SU-DHL-6 (cell line): ENCODE measurements at regions not wholly inside any gene's neighbourhood (a gene's known extent, or its start where the extent isn't known, plus 50 kb on each side); places are given as distances from the start of the nearest gene placed in this dataset.

Source experiments
- H2AFZ ChIP-seq: fragments of 200-600 bp; sonication (generic); 2 replicates; pipeline ENCODE4 v1.6.1; 2014; ENCODE audit warnings: low read depth, mild to moderate bottlenecking, moderate library complexity, mixed read lengths, antibody characterized with exemption, low read length; ENCODE audit not compliant: severe bottlenecking
- H3F3A ChIP-seq: fragments of 200-600 bp; shearing (Covaris generic); 2 replicates; pipeline ENCODE4 v1.6.0; 2016; ENCODE audit warnings: antibody characterized with exemption, mild to moderate bottlenecking; ENCODE audit not compliant: insufficient read depth
- H3K27ac ChIP-seq: fragments of 200-600 bp; sonication (generic); 2 replicates; pipeline ENCODE4 v1.5.1; 2016; ENCODE audit warnings: low read depth, mild to moderate bottlenecking, low read length, moderate library complexity, mixed read lengths
- H3K27me3 ChIP-seq: fragments of 200-600 bp; sonication (generic), shearing (Covaris generic); 2 replicates; pipeline ENCODE4 v1.6.0; 2014; ENCODE audit warnings: mild to moderate bottlenecking, low read length
- H3K36me3 ChIP-seq: fragments of 200-600 bp; sonication (generic); 2 replicates; pipeline ENCODE4 v1.6.1; 2014; ENCODE audit warnings: mild to moderate bottlenecking, low read length, mixed read lengths
- H3K4me2 ChIP-seq: fragments of 300-600, 200-600 bp; shearing (Covaris generic), sonication (generic); 2 replicates; pipeline ENCODE4 v1.6.0; 2014; ENCODE audit warnings: low read length, low read depth, mild to moderate bottlenecking; ENCODE audit not compliant: poor library complexity, severe bottlenecking
- H3K4me3 ChIP-seq: fragments of 200-600 bp; sonication (generic); 2 replicates; pipeline ENCODE4 v1.5.1; 2014; ENCODE audit warnings: antibody characterized with exemption, low read length, mild to moderate bottlenecking, mixed read lengths; ENCODE audit not compliant: insufficient read depth, poor library complexity, severe bottlenecking
- H3K79me2 ChIP-seq: fragments of 200-600 bp; sonication (generic); 2 replicates; pipeline ENCODE4 v1.6.1; 2014; ENCODE audit warnings: mild to moderate bottlenecking, low read length, moderate library complexity; ENCODE audit not compliant: insufficient read depth
- H3K9ac ChIP-seq: fragments of 200-600 bp; sonication (generic); 2 replicates; pipeline ENCODE4 v1.7.0; 2014; ENCODE audit warnings: mild to moderate bottlenecking, low read length
- H3K9me2 ChIP-seq: fragments of 200-600 bp; sonication (generic); replicated peaks from 2 replicates; pipeline ENCODE4 v1.6.1; 2014; ENCODE audit warnings: low read length; ENCODE audit not compliant: insufficient read depth
- H3K9me3 ChIP-seq: fragments of 200-600 bp; sonication (generic); 2 replicates; pipeline ENCODE4 v1.6.1; 2014; ENCODE audit warnings: low read length, mixed read lengths; ENCODE audit not compliant: insufficient read depth
- H4K20me1 ChIP-seq: fragments of 200-600 bp; sonication (generic); 2 replicates; pipeline ENCODE4 v1.6.1; 2014; ENCODE audit warnings: low read depth, mild to moderate bottlenecking, antibody characterized with exemption, low read length, moderate library complexity, mixed read lengths
- EZH2phosphoT487 ChIP-seq: fragments of 200-600 bp; sonication (generic), shearing (Covaris generic); conservative IDR thresholded peaks from 2 replicates; pipeline ENCODE4 v1.6.1; 2018; ENCODE audit warnings: mild to moderate bottlenecking, antibody characterized with exemption, low read length, moderate library complexity, mixed read lengths
- TF ChIP-seq, protein P1 (sequence below): fragments of 200-600 bp; sonication (generic); IDR thresholded peaks from one replicate; pipeline ENCODE4 v1.5.1; 2017; ENCODE audit warnings: antibody characterized with exemption, mild to moderate bottlenecking, low read length, moderate library complexity; ENCODE audit not compliant: insufficient read depth, poor library complexity, severe bottlenecking

DNA sequence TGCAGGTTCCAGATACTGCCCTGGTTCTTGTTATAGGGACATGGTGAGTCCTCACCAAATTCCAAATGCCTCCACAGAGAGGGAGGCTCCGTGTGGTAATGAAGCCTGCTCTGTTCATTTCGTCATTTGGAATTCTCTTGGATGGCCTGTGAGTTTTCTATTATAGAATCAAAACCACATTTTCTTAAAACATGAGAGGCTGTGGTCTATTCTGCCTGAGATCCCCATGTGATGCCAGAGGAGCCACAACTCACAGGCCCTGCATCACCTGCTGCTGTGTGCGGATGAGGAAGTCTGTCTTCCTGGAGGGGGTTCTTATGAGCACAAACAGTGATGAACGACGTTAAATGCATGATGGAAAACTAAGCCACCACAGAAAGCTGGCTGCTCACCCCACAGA lies 264.4 kb downstream of the UQCRFS1 start:
- Histone ChIP-seq H3K79me2 (no peaks in the 10 kb centered on the region), H3K4me3 (no peak overlapping the region), H2AFZ (no peak overlapping the region), H3K27me3 (no peaks in the 10 kb centered on the region), H3K9me3 (no peaks in the 10 kb centered on the region), H4K20me1 (no peaks in the 10 kb centered on the region), H3F3A (no peaks in the 10 kb centered on the region), H3K4me2 (no peak overlapping the region), H3K9me2 (no peaks in the 10 kb centered on the region), H3K27ac (no peak overlapping the region), H3K9ac (no peak overlapping the region), H3K36me3 (no peaks in the 10 kb centered on the region)
- TF ChIP-seq, protein P1, sequence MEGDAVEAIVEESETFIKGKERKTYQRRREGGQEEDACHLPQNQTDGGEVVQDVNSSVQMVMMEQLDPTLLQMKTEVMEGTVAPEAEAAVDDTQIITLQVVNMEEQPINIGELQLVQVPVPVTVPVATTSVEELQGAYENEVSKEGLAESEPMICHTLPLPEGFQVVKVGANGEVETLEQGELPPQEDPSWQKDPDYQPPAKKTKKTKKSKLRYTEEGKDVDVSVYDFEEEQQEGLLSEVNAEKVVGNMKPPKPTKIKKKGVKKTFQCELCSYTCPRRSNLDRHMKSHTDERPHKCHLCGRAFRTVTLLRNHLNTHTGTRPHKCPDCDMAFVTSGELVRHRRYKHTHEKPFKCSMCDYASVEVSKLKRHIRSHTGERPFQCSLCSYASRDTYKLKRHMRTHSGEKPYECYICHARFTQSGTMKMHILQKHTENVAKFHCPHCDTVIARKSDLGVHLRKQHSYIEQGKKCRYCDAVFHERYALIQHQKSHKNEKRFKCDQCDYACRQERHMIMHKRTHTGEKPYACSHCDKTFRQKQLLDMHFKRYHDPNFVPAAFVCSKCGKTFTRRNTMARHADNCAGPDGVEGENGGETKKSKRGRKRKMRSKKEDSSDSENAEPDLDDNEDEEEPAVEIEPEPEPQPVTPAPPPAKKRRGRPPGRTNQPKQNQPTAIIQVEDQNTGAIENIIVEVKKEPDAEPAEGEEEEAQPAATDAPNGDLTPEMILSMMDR: no peak
- no peak for TF ChIP-seq EZH2phosphoT487

DNA sequence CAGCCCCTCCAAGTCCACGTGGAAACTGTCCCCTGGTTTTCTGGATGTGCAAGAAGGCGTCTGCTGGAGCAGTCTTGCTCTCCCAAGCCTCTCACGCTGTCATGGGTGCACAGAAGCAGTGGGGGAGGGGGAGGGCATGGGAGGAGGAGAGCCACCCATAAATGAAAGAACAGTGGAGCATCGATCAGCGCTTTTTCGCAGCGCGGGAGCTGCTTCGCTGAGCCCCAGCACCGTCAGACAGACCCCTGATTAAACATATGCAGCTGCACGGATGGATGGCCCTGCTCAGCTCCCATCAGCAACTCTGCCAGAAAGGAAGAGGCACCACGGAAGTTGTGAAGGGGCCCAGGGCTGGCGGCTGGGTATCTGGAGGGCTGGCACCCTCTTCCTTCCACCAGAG lies 264.9 kb downstream of the UQCRFS1 start:
- no peaks in the 10 kb centered on the region for H3K79me2 ChIP-seq
- H3K9me2 ChIP-seq: no peaks in the 10 kb centered on the region
- H3K4me3 ChIP-seq: no peak overlapping the region
- no peaks in the 10 kb centered on the region for H4K20me1 ChIP-seq
- no peaks in the 10 kb centered on the region for H3F3A ChIP-seq
- no peak overlapping the region for H3K4me2 ChIP-seq
- H3K27me3 ChIP-seq: no peaks in the 10 kb centered on the region
- H3K9me3 ChIP-seq: no peaks in the 10 kb centered on the region
- H3K9ac ChIP-seq: no peak overlapping the region
- no peak overlapping the region for H3K27ac ChIP-seq
- H3K36me3 ChIP-seq: no peaks in the 10 kb centered on the region
- TF ChIP-seq, protein P1: no peak
- no peak for TF ChIP-seq EZH2phosphoT487
- H2AFZ ChIP-seq: no peak overlapping the region

DNA sequence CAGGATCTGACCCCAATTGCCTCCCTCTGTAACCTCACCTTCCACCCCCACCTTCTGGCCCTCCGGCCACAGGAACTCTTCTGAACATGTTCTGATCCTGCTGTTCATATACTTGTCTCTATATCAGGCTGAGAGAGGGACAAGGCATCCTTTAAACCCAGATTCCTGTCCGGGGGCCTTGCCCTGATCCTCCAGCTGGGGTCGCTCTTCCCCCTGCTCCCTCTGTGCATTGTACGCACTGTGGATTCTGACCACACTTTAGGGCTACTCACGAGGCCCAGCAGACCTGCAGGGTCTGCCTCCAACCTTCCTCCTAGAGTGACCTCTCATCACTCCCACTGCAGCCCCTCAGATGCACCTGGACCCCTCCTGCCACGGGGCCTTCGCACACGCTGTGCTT lies 269.3 kb downstream of the UQCRFS1 start:
- TF ChIP-seq, protein P1: no peak
- no peak for TF ChIP-seq EZH2phosphoT487
- H3F3A ChIP-seq: no peaks in the 10 kb centered on the region
- no peak overlapping the region for H3K4me3 ChIP-seq
- no peaks in the 10 kb centered on the region for H3K27me3 ChIP-seq
- no peak overlapping the region for H2AFZ ChIP-seq
- H3K36me3 ChIP-seq: no peaks in the 10 kb centered on the region
- no peak overlapping the region for H3K27ac ChIP-seq
- H3K9me2 ChIP-seq: no peaks in the 10 kb centered on the region
- H4K20me1 ChIP-seq: no peaks in the 10 kb centered on the region
- no peaks in the 10 kb centered on the region for H3K9me3 ChIP-seq
- no peaks in the 10 kb centered on the region for H3K79me2 ChIP-seq
- H3K4me2 ChIP-seq: no peak overlapping the region
- no peak overlapping the region for H3K9ac ChIP-seq
